SK-MEL-5 (cell line): ENCODE measurements at regions not wholly inside any gene's neighbourhood (a gene's known extent, or its start where the extent isn't known, plus 50 kb on each side); places are given as distances from the start of the nearest gene placed in this dataset.

Experiments
- small RNA-seq, 2 experiments: library from RNA; depleted of rRNA; stranded (forward); fragments of <200 nt; gene quantifications; one replicate each; pipeline ENCODE3, GENCODE V24; 2014

Small RNAs in the stretch of these regions (small RNA-seq; reads per million reads assigned to genes)
- gene RNA5SP426 = 2.7 to 13.5 reads per million in 2 experiments
